HT1080 (cell line): ENCODE measurements at regions not wholly inside any gene's neighbourhood (a gene's known extent, or its start where the extent isn't known, plus 50 kb on each side); places are given as distances from the start of the nearest gene placed in this dataset.
"Not testable (repeated sequence)": the region's sequence is repeated elsewhere in the genome, so short reads cannot be mapped to it uniquely, and the experiment has no call there.

Experiments used
- DNase-seq: peaks from one replicate; pipeline ENCODE4 v3.0.0-alpha.2; 2015; ENCODE audit warnings: low read depth

DNA sequence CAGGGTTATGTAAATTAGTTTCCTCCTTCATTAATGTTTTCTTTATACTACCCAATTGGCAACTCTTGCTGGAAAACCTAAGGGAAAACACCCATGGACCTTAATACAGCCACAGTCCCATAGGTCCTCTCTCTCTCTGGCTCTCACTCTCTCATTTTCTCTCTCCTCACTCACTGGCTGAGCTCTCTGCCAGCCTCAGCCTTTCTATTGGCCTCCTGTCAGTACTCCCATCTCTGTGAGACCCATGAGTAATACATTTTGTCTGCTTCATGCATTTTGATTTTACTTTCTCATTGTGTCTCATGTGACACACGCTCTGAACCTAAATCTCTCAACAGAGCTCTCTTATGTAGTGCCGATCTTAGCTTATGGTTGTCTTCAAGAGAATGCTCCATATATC lies 907.5 kb downstream of the C6orf118 start:
- no peak for DNase-seq

DNA sequence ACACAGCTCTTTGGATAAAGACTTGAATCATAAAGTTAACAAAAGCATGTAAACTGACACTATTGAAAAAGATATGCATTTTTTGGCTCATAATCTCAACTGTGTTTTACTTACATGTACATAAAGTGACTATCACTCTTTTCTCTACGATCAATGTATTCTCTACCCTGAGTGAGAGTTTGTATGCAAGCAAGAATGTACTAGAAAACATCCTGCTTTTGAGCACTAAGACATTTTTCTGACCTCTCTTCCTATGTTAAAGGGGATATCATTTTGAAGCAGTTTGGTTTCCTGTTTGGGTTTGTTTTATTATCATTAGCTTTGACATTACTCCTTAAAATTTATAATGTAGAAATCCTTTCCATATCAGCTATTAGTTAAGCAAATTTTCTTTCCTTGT lies 910.8 kb downstream of the C6orf118 start:
- DNase-seq, result no peak

DNA sequence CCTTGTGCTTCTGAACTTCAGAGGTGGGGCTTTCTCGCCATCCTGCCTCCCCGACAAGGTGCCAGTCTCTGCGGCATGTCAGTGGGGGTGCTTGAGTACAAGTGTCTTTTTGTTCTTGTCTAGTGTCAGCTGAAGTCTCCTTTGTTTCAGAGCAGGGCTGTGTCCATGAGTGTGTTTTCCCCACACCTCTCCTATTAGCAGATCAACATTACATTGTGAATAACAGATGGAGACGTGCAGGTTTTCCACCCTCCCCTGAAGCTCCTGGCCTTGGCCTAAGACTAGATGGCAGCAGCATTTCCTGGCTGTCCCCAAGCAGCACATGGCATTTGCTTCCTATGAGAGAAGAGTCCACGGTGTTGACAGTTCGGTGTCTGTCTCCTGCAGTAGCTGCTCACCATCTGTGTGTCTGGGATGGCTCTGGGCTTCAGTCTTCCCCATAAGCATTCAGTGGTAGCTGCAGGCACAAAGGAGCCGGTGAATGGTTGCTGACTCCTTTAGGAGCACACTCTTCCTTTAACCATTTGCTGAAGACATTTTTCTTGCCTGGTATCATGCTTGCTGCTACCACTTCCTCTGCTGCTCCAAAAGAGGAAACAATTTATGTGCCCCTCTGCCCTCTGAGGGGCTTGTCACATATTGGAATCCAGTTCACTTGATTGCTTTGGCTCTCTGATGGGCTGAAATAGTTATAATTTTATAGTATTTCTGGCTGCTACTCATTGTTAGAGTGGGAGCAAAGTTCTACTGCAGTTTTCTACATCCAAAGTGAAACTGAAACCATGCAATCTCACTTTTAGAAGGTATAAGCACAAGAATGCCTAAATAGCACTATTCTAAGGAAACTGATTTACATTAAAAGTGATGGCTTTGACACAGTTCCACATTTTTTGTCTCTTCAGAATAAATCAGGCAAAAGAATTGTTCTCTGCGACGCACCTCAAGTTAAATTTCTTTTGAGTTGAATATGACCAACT lies 913.0 kb downstream of the C6orf118 start:
- DNase-seq, result peak; percentile 48

DNA sequence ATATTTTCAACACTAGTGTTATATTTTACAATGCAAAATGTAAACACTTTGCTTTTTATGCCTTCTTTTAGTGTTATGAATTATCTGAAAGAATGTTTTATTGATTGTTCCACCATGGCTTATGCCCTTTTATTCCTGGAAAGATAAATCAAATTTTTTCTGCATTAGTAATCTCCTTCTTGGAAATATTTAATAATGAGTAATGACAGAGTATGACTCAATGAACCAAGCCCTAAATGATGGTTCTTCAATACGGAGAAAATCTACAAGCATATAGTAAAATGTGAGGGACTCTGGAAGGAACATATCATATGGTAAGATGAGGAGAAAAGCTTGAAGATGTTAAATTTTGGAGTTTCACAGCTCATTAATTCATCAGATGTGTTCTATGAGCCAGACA lies 929.6 kb downstream of the C6orf118 start:
- peak; percentile 7 for DNase-seq

DNA sequence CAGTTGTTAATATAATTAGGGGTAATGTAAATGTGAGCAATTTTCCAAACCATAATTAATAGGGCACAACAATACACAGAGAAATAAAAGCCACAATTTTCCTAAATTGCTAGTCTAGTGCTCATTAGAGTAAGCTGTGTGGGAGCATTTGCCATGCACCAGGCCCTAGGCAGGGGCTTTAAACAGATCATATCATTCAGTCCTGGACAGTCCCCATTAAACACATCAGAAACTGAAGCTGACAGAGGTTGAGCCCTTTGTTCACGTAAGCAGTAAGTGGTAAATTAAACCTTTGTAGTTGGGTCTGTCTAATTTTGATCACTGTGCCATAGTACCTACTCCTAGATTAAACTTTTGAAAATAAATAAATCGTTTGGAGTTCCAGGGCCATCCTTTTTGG lies 931.1 kb downstream of the C6orf118 start:
- DNase-seq, result no peak

DNA sequence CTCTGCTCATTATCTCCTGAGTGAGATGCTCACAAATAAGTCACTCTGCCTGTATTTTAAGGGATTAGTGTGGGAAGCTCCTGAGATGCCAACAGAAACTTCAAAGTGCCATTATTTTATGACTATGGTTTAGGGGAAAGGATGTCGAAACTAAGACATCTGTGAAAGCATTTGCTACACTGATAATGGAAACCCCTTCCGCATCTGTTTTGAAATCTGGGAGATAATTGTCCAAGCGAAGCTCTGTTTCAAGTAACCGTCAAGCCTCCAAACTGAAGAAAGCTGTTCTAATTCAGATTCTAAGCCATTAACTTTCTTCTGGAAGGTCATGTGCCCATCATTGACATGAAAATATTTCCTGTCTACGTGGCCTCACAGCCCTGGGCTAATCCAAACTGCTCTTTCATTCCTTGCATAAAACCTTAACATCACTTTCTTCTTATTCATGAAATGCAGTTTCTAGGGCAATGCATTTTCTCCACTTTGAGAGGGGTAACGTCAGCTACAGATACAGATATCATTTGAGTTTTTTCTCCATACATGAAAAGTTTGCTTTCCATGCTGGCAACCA lies 932.0 kb downstream of the C6orf118 start:
- DNase-seq, result no peak

DNA sequence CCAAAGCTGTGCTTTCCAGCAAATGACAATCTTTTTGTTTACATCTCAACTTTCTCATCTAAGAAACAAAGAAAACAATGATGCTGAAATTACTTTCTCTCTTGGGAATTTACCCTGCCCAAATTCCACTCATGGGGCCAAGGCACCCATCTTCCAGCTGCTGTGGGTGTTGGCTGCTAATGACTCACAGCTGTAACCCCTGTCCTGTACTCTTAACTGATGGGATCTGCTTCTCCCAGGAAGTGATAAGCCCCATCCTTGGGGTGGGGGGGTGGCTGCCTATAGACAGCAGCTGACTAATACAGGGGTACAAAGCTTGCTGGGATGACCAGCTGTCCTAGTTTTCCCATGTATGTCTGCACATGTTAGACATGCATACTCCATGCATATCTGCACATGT lies 938.6 kb downstream of the C6orf118 start:
- no peak for DNase-seq

DNA sequence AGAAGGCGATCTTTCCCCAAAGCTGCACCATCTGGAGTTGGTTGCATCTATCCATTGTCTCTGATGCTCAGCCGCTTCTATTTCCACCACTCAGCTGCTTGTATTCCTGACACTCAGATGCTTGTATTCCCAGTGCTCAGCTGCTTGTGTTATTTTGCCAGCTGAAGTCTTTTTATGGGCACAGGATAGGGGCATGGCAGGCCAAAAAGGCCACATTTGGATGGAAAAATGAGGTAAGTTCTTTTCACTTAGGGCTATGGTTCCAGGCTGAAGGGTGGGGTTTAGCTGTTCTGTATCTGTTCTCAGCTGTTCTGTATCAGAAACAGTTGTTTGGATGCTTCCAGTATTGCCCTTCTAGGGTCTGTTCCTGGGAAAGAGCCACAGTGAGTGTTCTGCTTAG lies 944.9 kb downstream of the QKI start:
- DNase-seq, result no peak

DNA sequence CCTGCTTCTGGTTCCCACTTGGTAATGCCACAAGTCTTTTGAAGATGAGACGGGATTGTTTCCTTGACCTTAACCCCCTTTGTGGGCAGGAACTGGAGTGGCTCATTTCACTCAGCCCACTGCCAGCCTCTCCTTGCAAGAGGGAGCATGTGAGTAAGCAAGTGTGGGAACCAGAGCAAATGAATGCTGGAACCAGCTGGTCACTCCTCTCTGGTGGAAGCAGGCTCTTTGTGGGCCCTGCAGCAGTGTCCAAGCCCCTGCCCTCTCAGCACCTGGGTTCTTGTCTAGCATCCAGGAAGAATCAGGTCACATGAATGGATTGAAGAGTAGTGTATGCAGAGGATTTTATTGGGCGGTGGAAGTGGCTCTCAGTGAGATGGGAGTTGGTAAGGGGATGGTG lies 944.5 kb downstream of the QKI start:
- peak; percentile 22 for DNase-seq

DNA sequence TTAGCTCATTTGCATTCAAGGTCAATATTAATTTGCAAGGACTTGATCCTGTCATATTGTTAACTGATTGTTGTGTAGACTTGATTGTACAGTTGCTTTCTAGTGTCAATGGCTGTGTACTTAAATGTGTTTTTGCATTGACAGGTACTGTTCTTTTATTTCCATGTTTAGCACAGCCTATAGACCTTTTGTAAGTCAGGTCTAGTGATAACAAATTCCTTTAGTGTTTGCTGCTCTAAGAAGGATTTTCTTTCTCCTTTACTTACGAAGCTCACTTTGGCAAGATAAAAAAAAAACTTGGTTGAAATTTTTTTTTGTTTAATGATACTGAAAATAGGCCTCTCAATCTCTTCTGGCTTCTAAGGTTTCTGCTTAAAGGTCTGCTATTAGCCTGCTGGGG lies 942.3 kb downstream of the QKI start:
- DNase-seq, result no peak

DNA sequence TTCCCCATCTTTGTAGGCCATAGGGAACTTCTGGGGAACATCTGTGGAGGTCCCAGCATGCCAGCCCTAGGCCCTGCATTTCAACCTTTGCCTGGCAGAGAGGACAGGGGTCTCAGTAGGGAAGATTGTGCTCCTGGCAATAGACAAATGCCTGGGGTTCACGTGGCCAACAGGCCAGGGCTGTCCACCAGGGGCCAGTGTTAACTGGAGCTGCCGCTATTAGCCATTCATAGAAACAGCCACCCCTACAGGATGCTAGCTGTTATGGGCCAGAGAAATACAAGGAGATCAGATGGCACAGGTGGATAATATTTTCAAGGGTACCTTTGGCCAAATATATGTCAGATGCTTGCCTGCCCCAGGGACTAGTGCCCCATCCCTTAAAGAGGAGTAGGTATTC lies 932.9 kb downstream of the QKI start:
- DNase-seq, result no peak

DNA sequence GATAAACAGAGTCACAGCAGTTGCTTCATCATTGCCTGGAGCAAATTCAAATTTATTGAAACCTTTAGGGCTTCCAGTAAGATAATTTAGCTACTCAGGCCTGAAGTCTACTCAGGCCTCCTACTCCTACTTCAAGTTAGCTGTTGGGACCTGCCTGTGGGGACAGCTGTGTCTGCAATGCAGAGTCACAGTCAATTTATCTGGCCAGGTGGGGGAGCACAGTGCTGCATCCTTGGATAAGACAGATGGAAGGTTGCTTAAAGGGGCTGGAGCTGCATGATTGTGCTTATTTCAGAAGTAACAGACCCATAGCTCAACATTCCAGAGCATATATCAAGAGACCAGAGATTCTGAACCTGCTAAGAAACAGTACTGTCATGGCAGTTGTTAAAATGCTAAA lies 932.1 kb downstream of the QKI start:
- DNase-seq, result no peak

DNA sequence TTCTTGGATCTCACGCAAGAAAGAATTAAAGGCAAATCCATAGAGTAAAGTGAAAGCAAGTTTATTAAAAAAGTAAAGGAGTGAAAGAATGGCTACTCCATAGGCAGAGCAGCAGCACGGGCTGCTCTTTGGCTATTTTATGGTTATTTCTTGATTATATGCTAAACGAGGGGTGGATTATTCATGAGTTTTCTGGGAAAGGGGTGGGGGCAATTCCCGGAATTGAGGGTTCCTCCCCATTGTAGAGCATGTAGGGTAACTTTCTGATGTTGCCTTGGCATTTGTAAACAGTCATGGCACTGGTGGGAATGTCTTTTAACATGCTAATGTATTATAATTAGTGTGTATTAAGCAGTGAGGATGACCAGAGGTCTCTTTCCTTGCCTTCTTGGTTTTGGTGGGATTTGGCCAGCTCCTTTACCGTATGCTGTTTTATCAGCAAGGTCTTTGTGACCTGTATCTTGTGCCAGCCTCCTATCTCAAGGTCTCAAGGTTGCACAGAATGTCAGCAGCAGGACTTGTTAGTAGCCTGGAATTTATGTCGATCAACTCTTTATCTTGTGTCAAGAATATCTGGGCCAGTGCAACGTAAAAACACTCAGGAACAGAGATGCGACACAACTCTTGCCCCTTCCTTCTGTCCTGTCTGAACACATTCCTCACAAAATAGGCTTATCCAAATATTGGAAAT lies 931.4 kb downstream of the QKI start:
- no peak for DNase-seq

DNA sequence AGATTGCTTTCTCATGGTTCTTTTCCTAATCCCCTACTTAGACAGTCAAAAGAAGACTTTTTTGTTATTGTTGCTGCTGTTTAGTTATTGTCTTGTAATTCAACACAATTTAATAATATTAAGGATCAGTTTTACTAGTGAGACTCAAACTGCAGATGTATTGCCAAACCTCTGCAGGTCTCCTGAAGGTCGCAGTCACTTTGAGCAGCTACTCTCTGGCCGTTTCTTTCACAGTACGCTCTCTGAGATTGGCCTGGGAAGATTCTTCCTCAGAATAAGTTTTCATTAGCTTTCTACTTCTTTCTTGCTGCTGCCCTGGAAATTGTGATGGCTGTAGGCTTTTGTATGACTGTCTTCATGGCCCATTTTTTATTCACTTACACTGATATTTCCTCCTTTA lies 930.8 kb downstream of the QKI start:
- no peak for DNase-seq

DNA sequence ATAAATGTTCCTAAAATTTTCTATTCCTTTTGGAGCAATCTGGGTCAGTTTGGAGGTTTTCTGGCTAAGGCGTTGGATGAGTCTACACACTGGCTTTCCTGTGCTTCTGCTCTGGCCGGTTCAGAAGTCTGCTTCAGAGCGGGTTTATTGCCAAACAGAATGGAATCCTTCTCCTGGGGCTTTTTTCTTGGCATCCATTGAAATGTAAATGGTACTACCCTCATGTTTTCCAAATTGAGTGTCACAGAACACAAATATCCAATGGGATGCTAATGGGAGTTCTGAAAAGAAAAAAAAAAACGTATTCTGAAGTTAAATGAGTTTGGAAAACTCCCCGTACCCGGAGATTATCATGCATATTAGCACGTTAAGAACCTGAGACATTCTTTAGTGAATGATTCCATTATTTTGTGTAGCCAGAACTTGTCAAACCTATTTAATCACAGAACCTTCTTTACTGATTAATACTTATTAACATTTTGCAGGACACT lies 930.3 kb downstream of the QKI start:
- DNase-seq, result no peak

DNA sequence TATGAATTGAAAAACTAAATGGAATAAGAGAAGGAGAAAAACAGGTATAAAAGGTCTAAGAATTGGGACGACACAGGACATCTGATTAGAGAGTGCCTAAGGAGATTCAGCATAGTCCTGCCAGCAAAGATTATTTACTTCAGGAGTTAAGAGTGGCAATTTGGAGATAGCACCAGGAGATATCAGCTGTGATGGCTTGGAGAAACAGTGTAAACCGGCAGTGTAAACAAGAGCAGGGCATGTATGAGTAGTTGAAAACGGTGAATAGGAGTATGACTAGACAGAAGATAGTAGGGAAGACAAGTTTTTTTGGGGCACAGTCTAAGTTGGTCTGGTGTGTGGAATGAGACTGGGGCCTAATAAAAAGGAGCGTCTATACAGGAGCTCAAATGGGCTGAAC lies 924.9 kb downstream of the QKI start:
- DNase-seq, result not testable (repeated sequence)

DNA sequence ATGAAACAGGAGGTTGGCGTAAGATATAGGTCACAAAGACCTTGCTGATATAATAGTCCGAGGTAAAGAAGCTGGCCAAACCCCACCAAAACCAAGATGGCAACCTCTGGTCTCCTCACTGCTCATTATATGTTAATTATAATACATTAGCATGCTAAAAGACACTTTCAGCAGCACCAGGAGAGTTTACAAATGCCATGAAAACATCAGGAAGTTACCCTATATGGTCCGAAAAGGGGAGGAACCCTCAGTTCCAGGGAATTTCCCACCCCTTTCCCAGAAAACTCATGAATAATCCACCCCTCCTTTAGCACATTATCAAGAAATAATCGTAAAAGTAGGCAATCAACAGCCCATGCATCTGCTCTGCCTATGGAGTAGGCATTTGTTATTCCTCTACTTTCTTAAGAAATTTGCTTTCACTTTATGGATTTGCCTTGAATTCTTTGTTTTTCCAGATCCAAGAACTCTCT lies 923.4 kb downstream of the QKI start:
- DNase-seq, result no peak

DNA sequence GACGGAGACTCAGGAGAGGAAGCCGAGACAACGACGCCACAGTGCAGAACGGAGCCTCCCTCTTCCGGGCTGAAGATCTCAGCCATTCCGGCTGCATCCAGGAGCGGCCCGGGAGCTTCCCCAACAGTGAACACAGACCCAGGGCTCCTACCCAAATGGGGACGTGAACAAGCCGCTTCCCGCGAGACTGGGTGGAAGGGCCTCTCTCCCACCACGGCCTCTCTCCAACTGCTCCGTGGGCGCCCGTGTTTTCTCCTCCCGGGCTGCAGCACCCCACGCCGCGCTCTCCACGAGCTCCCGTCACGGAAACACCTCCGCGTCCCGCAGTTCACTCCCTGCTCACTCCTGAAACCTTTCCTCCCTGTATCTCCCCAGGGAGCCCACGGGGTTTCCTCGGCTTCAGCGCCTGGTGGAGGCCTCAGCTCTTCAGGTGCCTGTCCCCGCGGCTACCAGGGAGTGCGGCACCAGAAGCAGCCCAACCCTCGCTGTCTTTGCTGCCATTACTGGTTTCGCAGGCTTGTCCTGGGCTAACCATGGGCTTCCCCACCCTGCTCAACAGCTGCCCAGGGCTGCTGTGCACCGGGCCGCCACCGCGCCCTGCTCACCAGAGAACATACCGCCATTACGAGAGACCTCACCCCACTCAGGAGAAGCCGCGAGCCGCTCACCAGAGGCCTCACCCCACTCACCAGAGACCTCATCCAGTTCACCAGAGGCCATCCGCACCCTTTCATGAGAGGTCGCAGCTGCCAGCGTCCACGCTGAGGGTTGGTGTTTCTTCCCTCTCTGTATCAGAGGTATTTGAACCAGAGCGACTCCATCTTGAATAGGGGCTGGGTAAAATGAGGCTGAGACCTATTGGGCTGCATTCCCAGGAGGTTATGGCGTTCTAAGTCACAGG lies 922.8 kb downstream of the QKI start:
- DNase-seq, result no peak

DNA sequence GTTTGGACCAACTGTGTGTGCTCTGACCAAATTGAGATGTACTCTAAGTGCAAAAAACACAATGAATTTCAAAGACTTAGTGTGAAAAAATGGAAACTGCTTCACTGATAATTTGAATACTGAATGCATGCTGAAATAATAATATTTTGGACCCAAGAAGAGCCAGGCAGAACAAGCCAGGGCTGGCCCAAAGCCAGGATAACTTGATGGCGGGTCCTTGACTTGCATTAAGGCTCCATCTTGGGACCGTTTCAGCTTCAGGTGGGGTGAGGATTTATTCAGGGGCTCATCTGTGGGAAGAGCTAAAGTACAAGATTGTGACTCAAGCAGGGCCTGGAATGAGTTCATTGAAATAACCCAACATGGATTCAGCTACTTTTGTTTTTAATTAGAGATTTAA lies 921.9 kb downstream of the QKI start:
- no peak for DNase-seq

DNA sequence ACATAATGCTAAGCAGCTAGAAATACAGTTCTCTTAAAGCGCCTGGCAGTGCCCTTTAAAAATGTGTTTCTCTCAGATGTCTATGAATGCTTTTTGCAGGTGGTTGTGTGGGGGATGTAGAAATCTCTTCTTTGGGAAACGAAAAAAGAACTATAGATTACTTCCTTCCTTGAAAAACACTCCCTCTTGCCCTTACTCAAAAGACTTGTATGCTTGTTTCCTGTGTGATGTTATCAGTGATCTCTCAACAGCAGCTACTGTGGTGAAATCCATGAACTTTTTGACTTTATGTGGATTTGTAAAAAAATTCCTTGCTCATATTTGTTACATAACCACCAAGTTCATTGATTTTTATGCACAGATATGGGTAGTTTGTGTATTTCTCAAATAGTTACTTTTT lies 916.5 kb downstream of the QKI start:
- no peak for DNase-seq

DNA sequence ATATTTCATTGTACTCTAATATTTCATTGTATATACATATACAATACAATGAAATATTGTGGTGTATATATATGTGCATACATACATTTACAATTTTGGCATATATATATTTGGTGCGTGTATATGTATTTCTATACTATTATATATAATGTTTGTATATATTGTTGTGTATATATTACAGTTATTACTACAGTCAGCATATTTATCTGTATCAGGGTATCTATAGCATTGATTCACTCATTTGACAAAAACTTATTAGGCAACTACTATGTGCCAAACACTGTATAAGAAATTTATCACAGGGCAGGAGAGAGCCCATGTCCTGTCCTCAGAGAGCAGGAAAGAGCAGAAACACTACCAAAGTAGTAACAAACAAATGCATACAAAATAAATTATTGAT lies 910.6 kb downstream of the QKI start:
- no peak for DNase-seq
